Dendritic cell treated with granulocyte-macrophage colony-stimulating factor and Interleukin-4, amounts not matched to agents 40 ng/mL and 50 ng/mL, for 4 days (primary cell): ENCODE measurements at regions not wholly inside any gene's neighbourhood (a gene's known extent, or its start where the extent isn't known, plus 50 kb on each side); places are given as distances from the start of the nearest gene placed in this dataset.

Experiments
- H3K27ac Mint-ChIP-seq: one replicate; pipeline ENCODE4 v1.8.0; 2022; ENCODE audit warnings: mild to moderate bottlenecking, mixed read lengths
- H3K27me3 Mint-ChIP-seq: one replicate; pipeline ENCODE4 v1.8.0; 2022; ENCODE audit warnings: mild to moderate bottlenecking, mixed read lengths
- H3K36me3 Mint-ChIP-seq: one replicate; pipeline ENCODE4 v1.8.0; 2022; ENCODE audit warnings: low read depth, mixed read lengths
- H3K4me1 Mint-ChIP-seq: one replicate; pipeline ENCODE4 v1.8.0; 2022; ENCODE audit warnings: low read depth, mixed read lengths
- H3K4me3 Mint-ChIP-seq: one replicate; pipeline ENCODE4 v1.8.0; 2022; ENCODE audit warnings: mild to moderate bottlenecking, moderate library complexity, mixed read lengths
- H3K9me3 Mint-ChIP-seq: one replicate; pipeline ENCODE4 v1.8.0; 2022; ENCODE audit warnings: mixed read lengths
- intact Hi-C: fragments of 100-400 bp; cut with micrococcal nuclease; formaldehyde crosslinking; loops from one replicate; pipeline ENCODE4 v1.15.0; 2022

GRCh38 chr4:120636120-120636630, 286.4 kb downstream of the PRDM5 start:
- Mint-ChIP-seq H3K27ac (no peak overlapping the region), H3K27me3 (no peaks in the 10 kb centered on the region), H3K9me3 (no peaks in the 10 kb centered on the region), H3K4me3 (no peak overlapping the region), H3K4me1 (no peaks in the 10 kb centered on the region), H3K36me3 (no peaks in the 10 kb centered on the region)
- intact Hi-C loops, result no loop called here

GRCh38 chr4:120633810-120634209, 288.7 kb downstream of the PRDM5 start:
- Mint-ChIP-seq H3K27ac (no peak overlapping the region), H3K4me1 (no peaks in the 10 kb centered on the region), H3K4me3 (no peak overlapping the region), H3K36me3 (no peaks in the 10 kb centered on the region), H3K27me3 (no peaks in the 10 kb centered on the region), H3K9me3 (no peaks in the 10 kb centered on the region)
- intact Hi-C loops, result no loop called here

- H3K36me3 Mint-ChIP-seq, result no peaks in the 10 kb centered on the region
- intact Hi-C loops, result no loop called here
- no peaks in the 10 kb centered on the region for H3K4me1 Mint-ChIP-seq
- no peaks in the 10 kb centered on the region for H3K9me3 Mint-ChIP-seq
- H3K27ac Mint-ChIP-seq, result no peak overlapping the region
- no peaks in the 10 kb centered on the region for H3K27me3 Mint-ChIP-seq
- no peak overlapping the region for H3K4me3 Mint-ChIP-seq
Observed at GRCh38 chr4:120630427-120630826, 292.1 kb downstream of the PRDM5 start.

DNA sequence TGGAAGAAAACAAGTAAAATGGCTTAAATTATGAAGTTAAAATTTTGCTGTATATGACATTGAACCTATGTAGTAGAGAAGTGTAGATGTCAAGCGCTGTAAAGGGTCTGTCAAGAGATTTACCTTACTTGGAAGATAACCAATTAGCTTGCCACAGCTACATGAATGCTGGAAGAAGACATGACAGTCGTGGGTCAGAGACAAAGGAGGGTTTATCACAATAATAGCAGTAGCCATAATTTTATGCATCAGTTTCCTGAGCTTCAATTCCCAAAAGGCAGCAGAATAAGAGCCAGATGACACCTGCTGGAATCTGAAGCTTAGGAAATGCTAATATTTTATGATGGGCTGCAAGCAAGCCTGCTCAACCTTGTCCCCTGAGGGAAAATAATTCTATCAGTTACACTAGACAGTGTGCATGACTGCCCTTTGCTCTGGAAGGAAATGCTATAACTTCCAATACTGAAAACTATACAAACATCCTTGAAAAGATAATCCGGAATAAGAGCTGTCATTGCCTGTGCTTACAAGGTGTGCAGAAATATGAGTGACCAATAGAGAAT, 292.9 kb downstream of the PRDM5 start:
- intact Hi-C loops, result no loop called here
- Mint-ChIP-seq H3K4me1 (no peaks in the 10 kb centered on the region), H3K36me3 (no peaks in the 10 kb centered on the region), H3K27me3 (no peaks in the 10 kb centered on the region), H3K4me3 (no peak overlapping the region), H3K27ac (no peak overlapping the region), H3K9me3 (no peaks in the 10 kb centered on the region)

DNA sequence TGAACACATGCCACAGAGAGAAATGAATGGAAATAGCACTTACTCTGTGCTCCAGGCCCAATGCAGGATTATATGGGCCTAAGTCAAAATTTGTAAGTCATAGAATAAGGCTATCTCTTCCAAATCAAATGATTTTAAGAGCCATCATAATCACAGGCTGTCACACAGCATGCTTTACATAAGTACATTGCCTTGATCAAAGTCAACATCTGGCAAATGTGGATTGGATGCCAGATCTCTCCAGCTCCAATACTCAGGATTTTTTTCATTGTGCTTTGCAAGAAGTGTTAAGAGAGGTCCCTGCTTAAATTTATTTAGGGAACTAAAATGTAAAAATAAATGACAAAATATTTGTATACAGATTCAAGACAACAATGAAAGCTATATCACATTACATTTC, 299.9 kb downstream of the PRDM5 start:
- Mint-ChIP-seq H3K27me3 (no peaks in the 10 kb centered on the region), H3K27ac (no peak overlapping the region), H3K36me3 (no peaks in the 10 kb centered on the region), H3K4me1 (no peaks in the 10 kb centered on the region), H3K4me3 (no peak overlapping the region), H3K9me3 (no peaks in the 10 kb centered on the region)
- intact Hi-C loops, result no loop called here

- no peaks in the 10 kb centered on the region for H3K4me1 Mint-ChIP-seq
- no peak overlapping the region for H3K4me3 Mint-ChIP-seq
- no peaks in the 10 kb centered on the region for H3K27me3 Mint-ChIP-seq
- intact Hi-C loops, result no loop called here
- no peak overlapping the region for H3K27ac Mint-ChIP-seq
- H3K36me3 Mint-ChIP-seq, result no peaks in the 10 kb centered on the region
- H3K9me3 Mint-ChIP-seq, result no peaks in the 10 kb centered on the region
Observed at GRCh38 chr4:120617171-120617570, 305.4 kb downstream of the PRDM5 start.

- H3K27ac Mint-ChIP-seq, result no peak overlapping the region
- H3K4me3 Mint-ChIP-seq, result no peak overlapping the region
- H3K27me3 Mint-ChIP-seq, result no peaks in the 10 kb centered on the region
- intact Hi-C loops, result no loop called here
- H3K4me1 Mint-ChIP-seq, result no peaks in the 10 kb centered on the region
- H3K9me3 Mint-ChIP-seq, result no peaks in the 10 kb centered on the region
- no peaks in the 10 kb centered on the region for H3K36me3 Mint-ChIP-seq
Observed at GRCh38 chr4:120616041-120616440, 306.5 kb downstream of the PRDM5 start.

- Mint-ChIP-seq H3K4me3 (no peak overlapping the region), H3K36me3 (no peaks in the 10 kb centered on the region), H3K27me3 (no peaks in the 10 kb centered on the region), H3K27ac (no peak overlapping the region), H3K4me1 (no peaks in the 10 kb centered on the region), H3K9me3 (no peaks in the 10 kb centered on the region)
- intact Hi-C loops, result no loop called here
Observed at GRCh38 chr4:120613778-120614177, 308.7 kb downstream of the PRDM5 start.

GRCh38 chr4:120611092-120611491, 311.4 kb downstream of the PRDM5 start:
- H3K9me3 Mint-ChIP-seq, result peaks cover 9% of the 10 kb centered on the region
- no peaks in the 10 kb centered on the region for H3K36me3 Mint-ChIP-seq
- no peak overlapping the region for H3K27ac Mint-ChIP-seq
- no peaks in the 10 kb centered on the region for H3K27me3 Mint-ChIP-seq
- H3K4me1 Mint-ChIP-seq, result no peaks in the 10 kb centered on the region
- intact Hi-C loops, result no loop called here
- H3K4me3 Mint-ChIP-seq, result no peak overlapping the region

DNA sequence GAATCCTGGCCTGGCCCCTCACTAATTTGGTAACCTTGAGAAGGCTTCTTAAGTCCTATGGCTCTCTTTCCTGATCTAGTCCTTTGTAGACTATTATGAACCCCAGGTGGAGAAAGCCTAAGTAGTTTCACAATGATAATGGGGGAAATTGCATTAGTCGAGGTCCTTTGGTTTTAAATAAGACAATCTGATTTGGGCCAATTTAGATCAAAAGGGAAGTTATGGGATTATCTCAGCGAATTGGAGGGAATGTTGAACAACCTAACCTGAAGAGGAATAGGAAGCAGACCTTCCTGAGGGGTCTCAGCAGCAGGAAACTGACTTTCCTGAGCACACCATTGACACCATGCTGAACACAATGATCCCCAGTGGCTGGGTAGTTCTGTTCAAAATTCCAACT, 331.5 kb downstream of the PRDM5 start:
- Mint-ChIP-seq H3K4me3 (no peak overlapping the region), H3K27ac (no peak overlapping the region), H3K27me3 (no peaks in the 10 kb centered on the region), H3K9me3 (no peaks in the 10 kb centered on the region), H3K4me1 (no peaks in the 10 kb centered on the region), H3K36me3 (no peaks in the 10 kb centered on the region)
- intact Hi-C loops, result no loop called here

DNA sequence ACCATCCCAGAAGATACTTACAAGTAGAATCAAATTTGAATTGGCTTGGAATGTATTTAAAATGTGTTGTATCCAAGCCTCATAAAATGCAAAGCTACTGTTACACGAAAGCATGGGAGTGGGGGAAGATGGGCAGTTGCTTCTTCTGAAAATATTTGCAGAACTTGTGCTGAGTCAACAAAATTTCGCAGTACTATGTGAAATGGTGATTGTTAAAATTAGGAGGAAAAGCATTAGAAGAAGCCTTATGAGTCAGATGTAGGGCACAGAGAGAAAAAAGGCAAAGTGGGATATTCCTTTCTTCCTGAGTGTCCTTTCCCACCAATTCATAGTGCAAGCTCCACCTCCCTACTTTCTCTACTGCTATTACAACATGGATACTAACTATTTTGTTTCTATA, 332.7 kb downstream of the PRDM5 start:
- H3K4me3 Mint-ChIP-seq, result no peak overlapping the region
- H3K27me3 Mint-ChIP-seq, result no peaks in the 10 kb centered on the region

DNA sequence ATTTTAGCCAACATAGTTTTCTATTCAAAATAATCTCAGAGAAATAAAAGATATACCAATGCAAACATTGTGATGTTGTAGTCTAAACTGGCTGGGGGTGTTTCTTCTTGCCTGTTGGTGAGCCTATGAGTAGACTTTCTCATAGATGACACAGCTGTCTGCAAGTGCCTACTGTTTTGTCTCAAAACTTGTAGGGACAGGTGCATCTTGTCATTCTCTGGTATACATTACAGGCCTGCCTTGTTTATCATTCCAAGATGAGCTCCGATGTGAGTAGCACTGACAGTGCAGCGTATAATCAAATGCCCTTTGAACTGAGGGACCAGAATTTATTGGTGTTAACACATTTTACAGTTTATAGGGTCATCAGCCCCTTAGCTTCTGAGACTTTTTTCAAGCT, 353.8 kb downstream of the PRDM5 start:
- no peaks in the 10 kb centered on the region for H3K4me1 Mint-ChIP-seq
- H3K9me3 Mint-ChIP-seq, result peaks cover 5% of the 10 kb centered on the region
- H3K36me3 Mint-ChIP-seq, result no peaks in the 10 kb centered on the region
- no peak overlapping the region for H3K27ac Mint-ChIP-seq
- no peak overlapping the region for H3K4me3 Mint-ChIP-seq
- intact Hi-C loops, result no loop called here
- no peaks in the 10 kb centered on the region for H3K27me3 Mint-ChIP-seq

More for the DNA sequence above, 332.7 kb downstream of the PRDM5 start:
- no peaks in the 10 kb centered on the region for H3K36me3 Mint-ChIP-seq
- intact Hi-C loops, result no loop called here
- no peak overlapping the region for H3K27ac Mint-ChIP-seq
- H3K4me1 Mint-ChIP-seq, result no peaks in the 10 kb centered on the region
- peaks cover 10% of the 10 kb centered on the region for H3K9me3 Mint-ChIP-seq

DNA sequence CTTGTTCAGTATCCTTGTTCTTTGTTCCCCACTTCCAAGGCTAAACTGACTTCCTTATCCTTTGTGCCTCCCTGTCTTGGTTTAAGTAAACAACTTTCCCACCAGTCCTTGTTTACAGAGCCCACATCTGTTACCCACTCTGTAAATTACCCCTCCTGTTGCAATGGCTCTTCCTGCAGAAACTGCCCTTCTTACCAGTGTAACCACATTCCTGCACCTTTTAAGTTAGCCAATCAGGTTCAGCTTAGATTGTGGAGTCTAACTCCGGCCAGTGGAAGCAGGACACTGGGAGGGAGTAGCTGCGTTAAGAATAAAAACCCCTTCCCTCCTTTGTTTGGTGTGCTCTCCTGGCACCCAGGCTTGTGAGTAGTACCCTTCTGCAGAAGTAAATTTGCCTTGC, 360.9 kb downstream of the PRDM5 start:
- no peaks in the 10 kb centered on the region for H3K4me1 Mint-ChIP-seq
- intact Hi-C loops, result no loop called here
- H3K9me3 Mint-ChIP-seq, result peaks cover 34% of the 10 kb centered on the region
- H3K36me3 Mint-ChIP-seq, result no peaks in the 10 kb centered on the region
- H3K4me3 Mint-ChIP-seq, result no peak overlapping the region
- no peaks in the 10 kb centered on the region for H3K27me3 Mint-ChIP-seq
- H3K27ac Mint-ChIP-seq, result no peak overlapping the region

GRCh38 chr4:120557372-120557771, 365.2 kb downstream of the PRDM5 start:
- H3K9me3 Mint-ChIP-seq, result peaks cover 16% of the 10 kb centered on the region
- H3K4me1 Mint-ChIP-seq, result no peaks in the 10 kb centered on the region
- no peaks in the 10 kb centered on the region for H3K27me3 Mint-ChIP-seq
- intact Hi-C loops, result no loop called here
- no peak overlapping the region for H3K4me3 Mint-ChIP-seq
- H3K27ac Mint-ChIP-seq, result no peak overlapping the region
- H3K36me3 Mint-ChIP-seq, result no peaks in the 10 kb centered on the region

- H3K27me3 Mint-ChIP-seq, result no peaks in the 10 kb centered on the region
- no peaks in the 10 kb centered on the region for H3K4me1 Mint-ChIP-seq
- H3K27ac Mint-ChIP-seq, result no peak overlapping the region
- intact Hi-C loops, result no loop called here
- peaks cover 14% of the 10 kb centered on the region for H3K9me3 Mint-ChIP-seq
- H3K4me3 Mint-ChIP-seq, result no peak overlapping the region
- no peaks in the 10 kb centered on the region for H3K36me3 Mint-ChIP-seq
Observed at GRCh38 chr4:120555058-120555457, 367.5 kb downstream of the PRDM5 start.
